22Rv1 (cell line): ENCODE measurements at regions not wholly inside any gene's neighbourhood (a gene's known extent, or its start where the extent isn't known, plus 50 kb on each side); places are given as distances from the start of the nearest gene placed in this dataset.

Experiments used
- CTCF ChIP-seq: fragments of 450-650 bp; IDR thresholded peaks from 2 replicates; pipeline ENCODE4 v1.5.1; 2017; ENCODE audit warnings: mild to moderate bottlenecking
- ZFX ChIP-seq: fragments of 450-650 bp; IDR thresholded peaks from 2 replicates; pipeline ENCODE4 v1.6.1; 2017; ENCODE audit warnings: antibody characterized with exemption, borderline replicate concordance

- TF ChIP-seq CTCF (no peak), ZFX (no peak)
These were observed 276.3 kb downstream of the DNAJB9 start for GRCh38 chr7:108845951-108846350.
